HCT116 (cell line): ENCODE measurements at regions not wholly inside any gene's neighbourhood (a gene's known extent, or its start where the extent isn't known, plus 50 kb on each side); places are given as distances from the start of the nearest gene placed in this dataset.

Experiments
- ATAC-seq: fragments of 200-7000 bp; cut with Tn5 transposase; 2 replicates; pipeline ENCODE4 v1.9.1; 2020; ENCODE audit warnings: mild to moderate bottlenecking, moderate library complexity
- BruUV-seq: library from RNA; stranded (reverse); fragments of 400-500 nt; replicated peaks from 2 replicates; lab custom pipeline; 2021; lab: Mats Ljungman, UMichigan
- CTCF ChIA-PET: fragments of 300-600 bp; sonication (Branson Sonifier 250); formaldehyde crosslinking; loops from one replicate; lab custom pipeline; 2021; ENCODE audit warnings: antibody characterized with exemption; lab: Charles Lee
- POLR2A ChIA-PET: fragments of 300-600, 350-600 bp; sonication (Branson Sonifier 250); formaldehyde crosslinking; loops from one replicate; lab custom pipeline; 2021; ENCODE audit warnings: antibody characterized with exemption; lab: Charles Lee
- RAD21 ChIA-PET, 2 experiments: fragments of 300-600 bp; sonication (Branson Sonifier 250); formaldehyde crosslinking; loops; one replicate each; lab custom pipeline; 2023; ENCODE audit warnings: low total read pairs in 2 of 2; ENCODE audit not compliant: uncharacterized antibody in 2 of 2, unreplicated experiment in 2 of 2, low non-redundant PET in 1 of 2; lab: Charles Lee
- DNase-seq: peaks from one replicate; pipeline ENCODE4 v3.0.0-alpha.2; 2010; ENCODE audit warnings: low read depth, low spot score
- H2AFZ ChIP-seq: fragments of 200-600 bp; shearing (Covaris generic), sonication (generic); 2 replicates; pipeline ENCODE4 v1.6.1; 2017; ENCODE audit warnings: low read depth, mixed run types, mixed read lengths, antibody characterized with exemption, low read length; ENCODE audit not compliant: poor library complexity, severe bottlenecking
- H3K27ac ChIP-seq: 2 replicates; pipeline ENCODE4 v1.5.1; 2012; ENCODE audit warnings: low read depth, low read length
- H3K27me3 ChIP-seq: fragments of 200-600 bp; sonication (generic); 2 replicates; pipeline ENCODE4 v1.6.1; 2016; ENCODE audit warnings: mixed run types, low read length, mixed read lengths; ENCODE audit not compliant: insufficient read depth
- H3K36me3 ChIP-seq, 2 experiments: fragments of 200-500 bp in 1 of 2; fragments of 200-600 bp in 1 of 2; sonication (Bioruptor generic) in 1 of 2; sonication (generic) in 1 of 2; 2 replicates each; pipeline versions ENCODE4 v1.5.1 to v1.6.1; 2014 to 2016; ENCODE audit warnings: low read length in 2 of 2, inconsistent platforms in 1 of 2, mixed read lengths in 1 of 2, mixed run types in 1 of 2; ENCODE audit not compliant: insufficient read depth in 2 of 2, control insufficient read depth in 1 of 2
- H3K4me1 ChIP-seq, 2 experiments: fragments of 200-600 bp in 1 of 2; sonication (generic) in 1 of 2; 2 replicates each; pipeline versions ENCODE4 v1.5.1 to v1.6.1; 2012 to 2017; ENCODE audit warnings: low read length in 2 of 2, inconsistent platforms in 1 of 2, mild to moderate bottlenecking in 1 of 2, mixed read lengths in 1 of 2, mixed run types in 1 of 2, moderate library complexity in 1 of 2; ENCODE audit not compliant: insufficient read depth in 2 of 2, control insufficient read depth in 1 of 2
- H3K4me2 ChIP-seq: fragments of 200-600 bp; sonication (generic); 2 replicates; pipeline ENCODE4 v1.6.1; 2017; ENCODE audit warnings: mixed run types, low read length, mixed read lengths
- H3K4me3 ChIP-seq, 2 experiments: fragments of 200-600 bp in 1 of 2; sonication (generic) in 1 of 2; replicated peaks in 1 of 2; 2 replicates each; pipeline ENCODE4 v1.5.1; 2011 to 2016; ENCODE audit warnings: low read length in 2 of 2, control low read depth in 1 of 2, low read depth in 1 of 2, mild to moderate bottlenecking in 1 of 2, mixed read lengths in 1 of 2, mixed run types in 1 of 2
- H3K79me2 ChIP-seq: fragments of 200-600 bp; sonication (generic); 2 replicates; pipeline ENCODE4 v1.6.1; 2017; ENCODE audit warnings: mild to moderate bottlenecking, mixed run types, low read length, moderate library complexity, mixed read lengths; ENCODE audit not compliant: insufficient read depth
- H3K9ac ChIP-seq: fragments of 200-600 bp; sonication (generic); 2 replicates; pipeline ENCODE4 v1.6.1; 2016; ENCODE audit warnings: low read length, mixed read lengths
- H3K9me2 ChIP-seq: fragments of 200-600 bp; sonication (generic), shearing (Covaris generic); 2 replicates; pipeline ENCODE4 v1.6.1; 2017; ENCODE audit warnings: mixed run types, mild to moderate bottlenecking, moderate library complexity; ENCODE audit not compliant: insufficient read depth
- H3K9me3 ChIP-seq, 2 experiments: fragments of 200-500 bp in 1 of 2; fragments of 200-600 bp in 1 of 2; sonication (Bioruptor generic) in 1 of 2; sonication (generic) in 1 of 2; 2 replicates each; pipeline ENCODE4 v1.6.1; 2014 to 2017; ENCODE audit warnings: low read length in 2 of 2, mixed read lengths in 2 of 2, inconsistent platforms in 1 of 2, low read depth in 1 of 2, mild to moderate bottlenecking in 1 of 2, mixed run types in 1 of 2, moderate library complexity in 1 of 2; ENCODE audit not compliant: control insufficient read depth in 1 of 2, insufficient read depth in 1 of 2
- H4K20me1 ChIP-seq: fragments of 200-600 bp; sonication (generic), shearing (Covaris generic); 2 replicates; pipeline ENCODE4 v1.6.1; 2017; ENCODE audit warnings: mixed run types, mild to moderate bottlenecking, moderate library complexity; ENCODE audit not compliant: insufficient read depth
- CBX3 ChIP-seq: IDR thresholded peaks from 2 replicates; pipeline ENCODE4 v1.6.1; 2012; ENCODE audit warnings: low read depth
- CEBPB ChIP-seq: IDR thresholded peaks from 2 replicates; pipeline ENCODE4 v1.6.1; 2012; ENCODE audit warnings: low read depth
- ELF1 ChIP-seq: IDR thresholded peaks from 2 replicates; pipeline ENCODE4 v1.6.1; 2012; ENCODE audit warnings: low read depth, borderline replicate concordance
- FOSL1 ChIP-seq: IDR thresholded peaks from 2 replicates; pipeline ENCODE4 v1.6.1; 2012; ENCODE audit warnings: low read depth
- RAD21 ChIP-seq: IDR thresholded peaks from 2 replicates; pipeline ENCODE4 v1.6.1; 2012; ENCODE audit warnings: low read depth, mild to moderate bottlenecking
- SP1 ChIP-seq: IDR thresholded peaks from 2 replicates; pipeline ENCODE4 v1.6.1; 2012; ENCODE audit warnings: low read depth
- TCF7L2 ChIP-seq: IDR thresholded peaks from 2 replicates; pipeline ENCODE4 v1.7.0; 2011; ENCODE audit warnings: borderline replicate concordance, inconsistent platforms; ENCODE audit not compliant: insufficient read depth, insufficient read length; ENCODE audit errors: extremely low read depth
- YY1 ChIP-seq: IDR thresholded peaks from 2 replicates; pipeline ENCODE4 v1.6.1; 2011; ENCODE audit warnings: low read length, low read depth, moderate library complexity, mild to moderate bottlenecking; ENCODE audit not compliant: insufficient replicate concordance; ENCODE audit errors: extremely low read depth
- ZFX ChIP-seq: fragments of 450-650 bp; IDR thresholded peaks from 2 replicates; pipeline ENCODE4 v1.6.1; 2017
- intact Hi-C: fragments of 100-400 bp; cut with micrococcal nuclease; formaldehyde crosslinking; loops from 2 replicates; pipeline ENCODE4 v1.10.0; 2022

GRCh38 chr5:41650131-41650530, 139.7 kb upstream of the PLCXD3 start:
- no peaks in the 10 kb centered on the region for H3K4me1 ChIP-seq
- DNase-seq (no peak), ATAC-seq (no peak)
- no peaks in the 10 kb centered on the region for H3K9me3 ChIP-seq
- H3K27ac ChIP-seq, result no peak overlapping the region
- H3K79me2 ChIP-seq, result no peaks in the 10 kb centered on the region
- H3K27me3 ChIP-seq, result no peaks in the 10 kb centered on the region
- no TSS peak for BruUV-seq
- intact Hi-C loops, result no loop called here
- POLR2A ChIA-PET, result no interaction called here
- H3K9me2 ChIP-seq, result no peaks in the 10 kb centered on the region
- H2AFZ ChIP-seq, result no peak overlapping the region
- TF ChIP-seq CBX3 (no peak), ZFX (no peak), YY1 (no peak), SP1 (no peak), TCF7L2 (no peak)
- H4K20me1 ChIP-seq, result no peaks in the 10 kb centered on the region
- CTCF ChIA-PET, result no interaction called here
- no peaks in the 10 kb centered on the region for H3K36me3 ChIP-seq
- no peak overlapping the region for H3K9ac ChIP-seq
- no peak overlapping the region for H3K4me2 ChIP-seq
- H3K4me3 ChIP-seq, result no peak overlapping the region
- RAD21 ChIA-PET, result no interaction called here

- Histone ChIP-seq H3K36me3 (no peaks in the 10 kb centered on the region), H4K20me1 (no peaks in the 10 kb centered on the region), H3K9me2 (no peaks in the 10 kb centered on the region), H3K27ac (no peak overlapping the region), H2AFZ (no peak overlapping the region), H3K27me3 (no peaks in the 10 kb centered on the region), H3K9me3 (no peaks in the 10 kb centered on the region), H3K4me2 (no peak overlapping the region), H3K4me1 (no peaks in the 10 kb centered on the region), H3K4me3 (no peak overlapping the region), H3K9ac (no peak overlapping the region), H3K79me2 (no peaks in the 10 kb centered on the region)
- ChIA-PET CTCF (no interaction called here), POLR2A (no interaction called here), RAD21 (no interaction called here)
- intact Hi-C loops, result loop anchor here (10.0 kb wide), 1 partner anchor 1935 kb away; no protein-coding TSS in a partner anchor
- no TSS peak for BruUV-seq
- TF ChIP-seq FOSL1 (no peak), RAD21 (no peak), ELF1 (no peak), CEBPB (no peak)
- no peak for ATAC-seq
- no peak for DNase-seq
These were observed 139.3 kb upstream of the PLCXD3 start for GRCh38 chr5:41649659-41650058.
